HepG2 (cell line): ENCODE measurements at regions not wholly inside any gene's neighbourhood (a gene's known extent, or its start where the extent isn't known, plus 50 kb on each side); places are given as distances from the start of the nearest gene placed in this dataset.

Source experiments
- ATAC-seq: fragments of 200-7000 bp; cut with Tn5 transposase; 3 replicates; pipeline ENCODE4 v1.9.1; 2020; ENCODE audit warnings: mild to moderate bottlenecking, moderate library complexity
- BruUV-seq: library from RNA; stranded (reverse); fragments of 400-500 nt; replicated peaks from 2 replicates; lab custom pipeline; 2021; lab: Mats Ljungman, UMichigan
- CTCF ChIA-PET: fragments of 300-600 bp; formaldehyde crosslinking; extraction: SDS; loops from one replicate; lab custom pipeline; 2021; ENCODE audit warnings: low total read pairs, inconsistent platforms, low intra/inter-chr PET ratio; lab: Yijun Ruan, JAX
- POLR2A ChIA-PET: fragments of 350-600 bp; sonication (Branson Sonifier 250); formaldehyde crosslinking; loops from one replicate; lab custom pipeline; 2020; ENCODE audit warnings: antibody characterized with exemption, inconsistent platforms; lab: Yijun Ruan, JAX
- DNase-seq: peaks from one replicate; pipeline ENCODE4 v3.0.0-alpha.2; 2015; ENCODE audit warnings: low spot score
- FAIRE-seq: peaks from 3 replicates; lab custom pipeline; 2011; peaks lifted over from hg19 to GRCh38; lab: Jason Lieb, UNC
- H2AFZ ChIP-seq: one replicate; pipeline ENCODE4 v1.6.1; 2011; ENCODE audit warnings: low read length, inconsistent platforms
- H3K27ac ChIP-seq: fragments of 300-600 bp; 3 replicates; pipeline ENCODE4 v1.8.0; 2011; ENCODE audit warnings: mixed run types, mild to moderate bottlenecking, mixed read lengths, low read length, inconsistent platforms; ENCODE audit not compliant: insufficient read depth; ENCODE audit errors: extremely low read length
- H3K27me3 ChIP-seq, 2 experiments: fragments of 200-600 bp in 1 of 2; 2 replicates in 1 of 2; 3 replicates in 1 of 2; pipeline versions ENCODE4 v1.6.0 to v1.8.0; 2011; ENCODE audit warnings: low read length in 2 of 2, mild to moderate bottlenecking in 2 of 2, moderate library complexity in 2 of 2, inconsistent platforms in 1 of 2; ENCODE audit not compliant: insufficient read depth in 2 of 2, control insufficient read depth in 1 of 2
- H3K36me3 ChIP-seq, 2 experiments: fragments of 200-600 bp in 1 of 2; replicated peaks in 1 of 2; 2 replicates in 1 of 2; 3 replicates in 1 of 2; pipeline versions ENCODE4 v1.5.1 to v1.8.0; 2011; ENCODE audit warnings: low read length in 2 of 2, inconsistent platforms in 1 of 2; ENCODE audit not compliant: insufficient read depth in 2 of 2, control insufficient read depth in 1 of 2
- H3K4me1 ChIP-seq: 2 replicates; pipeline ENCODE4 v1.5.1; 2012; ENCODE audit warnings: low read length, inconsistent platforms; ENCODE audit not compliant: insufficient read depth
- H3K4me2 ChIP-seq: 2 replicates; pipeline ENCODE4 v1.6.0; 2011; ENCODE audit warnings: low read depth, low read length, inconsistent platforms
- H3K4me3 ChIP-seq, 3 experiments: fragments of 200-600 bp in 1 of 3; sonication (generic), shearing (Covaris generic) in 1 of 3; replicated peaks in 1 of 3; 2 replicates each; pipeline ENCODE4 v1.5.1; 2011 to 2016; ENCODE audit warnings: low read length in 3 of 3, inconsistent platforms in 2 of 3, low read depth in 2 of 3, mild to moderate bottlenecking in 2 of 3, control low read depth in 1 of 3, mixed read lengths in 1 of 3; ENCODE audit not compliant: insufficient read depth in 1 of 3
- H3K79me2 ChIP-seq: one replicate; pipeline ENCODE4 v1.6.1; 2011; ENCODE audit warnings: low read length, inconsistent platforms; ENCODE audit not compliant: insufficient read depth
- H3K9ac ChIP-seq: 2 replicates; pipeline ENCODE4 v1.6.0; 2011; ENCODE audit warnings: mild to moderate bottlenecking, low read depth, low read length, inconsistent platforms; ENCODE audit not compliant: insufficient read depth
- H3K9me3 ChIP-seq: 2 replicates; pipeline ENCODE4 v1.5.1; 2012; ENCODE audit warnings: mild to moderate bottlenecking, low read length
- H4K20me1 ChIP-seq: 2 replicates; pipeline ENCODE4 v1.6.0; 2011; ENCODE audit warnings: inconsistent platforms, mild to moderate bottlenecking, low read length, moderate library complexity; ENCODE audit not compliant: insufficient read depth
- ATF4 ChIP-seq, 2 experiments: fragments of 450-650 bp in 1 of 2; sonication (generic) in 1 of 2; formaldehyde crosslinking; IDR thresholded peaks; 2 replicates each; pipeline versions ENCODE4 v1.5.0 to v1.8.0; 2020 to 2022; ENCODE audit warnings: mild to moderate bottlenecking in 1 of 2, missing genetic modification reagents in 1 of 2
- FOXO4 ChIP-seq: sonication (generic); formaldehyde crosslinking; conservative IDR thresholded peaks from 2 replicates; pipeline ENCODE4 v1.8.1; 2023; ENCODE audit warnings: missing genetic modification reagents
- HINFP ChIP-seq: sonication (generic); formaldehyde crosslinking; IDR thresholded peaks from 2 replicates; pipeline ENCODE4 v1.4.0; 2020; ENCODE audit warnings: low read depth, mild to moderate bottlenecking, missing genetic modification reagents
- HOXA3 ChIP-seq: sonication (generic); formaldehyde crosslinking; IDR thresholded peaks from 2 replicates; pipeline ENCODE4 v1.5.0; 2020; ENCODE audit warnings: missing genetic modification reagents
- MTERF4 ChIP-seq: sonication (generic); formaldehyde crosslinking; IDR thresholded peaks from 2 replicates; pipeline ENCODE4 v1.8.0; 2023; ENCODE audit warnings: mild to moderate bottlenecking, missing genetic modification reagents
- NR1H2 ChIP-seq: sonication (generic); formaldehyde crosslinking; IDR thresholded peaks from 2 replicates; pipeline ENCODE4 v1.8.1; 2022; ENCODE audit warnings: low read depth, missing genetic modification reagents, borderline replicate concordance
- SETDB1 ChIP-seq: sonication (generic); formaldehyde crosslinking; IDR thresholded peaks from 2 replicates; pipeline ENCODE4 v1.5.1; 2020; ENCODE audit warnings: missing genetic modification reagents, mild to moderate bottlenecking, borderline replicate concordance
- YEATS2 ChIP-seq: sonication (generic); formaldehyde crosslinking; IDR thresholded peaks from 2 replicates; pipeline ENCODE4 v1.4.0; 2020; ENCODE audit warnings: missing genetic modification reagents, borderline replicate concordance
- ZNF775 ChIP-seq: sonication (generic); formaldehyde crosslinking; IDR thresholded peaks from 2 replicates; pipeline ENCODE4 v1.4.0; 2020; ENCODE audit warnings: missing genetic modification reagents, mild to moderate bottlenecking, moderate library complexity, borderline replicate concordance
- ZNF788 ChIP-seq: sonication (generic); formaldehyde crosslinking; IDR thresholded peaks from 2 replicates; pipeline ENCODE4 v1.5.0; 2020; ENCODE audit warnings: mild to moderate bottlenecking, missing genetic modification reagents, borderline replicate concordance
- WGBS: methylation state at CpG from one replicate; pipeline ENCODE4 v1.1.6; 2017; ENCODE audit warnings: low lambda C conversion rate; 5-methylcytosine and 5-hydroxymethylcytosine counted together
- in situ Hi-C: cut with HindIII; loops from 2 replicates; pipeline ENCODE4 v1.10.0; 2017; ENCODE audit warnings: low pct_unique_long_range_greater_than_20kb; ENCODE audit not compliant: extremely low pct_ligation_motif_present
- intact Hi-C: fragments of 100-400 bp; cut with micrococcal nuclease; formaldehyde crosslinking; loops from one replicate; pipeline ENCODE4 v1.10.0; 2022; ENCODE audit not compliant: unreplicated experiment

GRCh38 chr12:114790276-114790675 lies 106.3 kb upstream of the TBX3 start:
- in situ Hi-C loops: no loop called here
- no peaks in the 10 kb centered on the region for H4K20me1 ChIP-seq
- no peak for TF ChIP-seq NR1H2 (CRISPR knock-in tag)
- no peak for TF ChIP-seq MTERF4 (CRISPR knock-in tag)
- TF ChIP-seq FOXO4: no peak
- no peak for TF ChIP-seq ZNF775 (CRISPR knock-in tag)
- no peak for TF ChIP-seq HOXA3
- TF ChIP-seq ATF4 (CRISPR knock-in tag; IDR thresholded peaks at IDR 0.05): no peak
- no peak for TF ChIP-seq ZNF788 (CRISPR knock-in tag)
- no peak for TF ChIP-seq SETDB1 (CRISPR knock-in tag)
- TF ChIP-seq HINFP (CRISPR knock-in tag): no peak
- TF ChIP-seq YEATS2 (CRISPR knock-in tag): no peak
- H3K36me3 ChIP-seq: no peaks in the 10 kb centered on the region
- H3K4me3 ChIP-seq: no peak overlapping the region
- intact Hi-C loops: loop anchor here (10.0 kb wide), 1 partner anchor 45 kb away; no protein-coding TSS in a partner anchor
- POLR2A ChIA-PET: interaction anchor here (1.3 to 1.7 kb wide), 2 partner anchors 9 to 106 kb away, joined by 6 to 7 read pairs; partner anchors contain the start of gene TBX3
- H2AFZ ChIP-seq: no peak overlapping the region
- H3K27ac ChIP-seq: no peak overlapping the region
- no peak overlapping the region for H3K9ac ChIP-seq
- WGBS: 73% methylated on average over 1 of the region's 1 CpG
- H3K4me2 ChIP-seq: no peak overlapping the region
- ATAC-seq (no peak), FAIRE-seq (no peak), DNase-seq (no peak)
- H3K9me3 ChIP-seq: no peaks in the 10 kb centered on the region
- H3K27me3 ChIP-seq: no peaks in the 10 kb centered on the region
- H3K79me2 ChIP-seq: no peaks in the 10 kb centered on the region
- BruUV-seq: no TSS peak
- CTCF ChIA-PET: no interaction called here
- H3K4me1 ChIP-seq: no peaks in the 10 kb centered on the region
